Panc1 (cell line): ENCODE measurements at regions not wholly inside any gene's neighbourhood (a gene's known extent, or its start where the extent isn't known, plus 50 kb on each side); places are given as distances from the start of the nearest gene placed in this dataset.

Source experiments
- ATAC-seq: fragments of 200-7000 bp; cut with Tn5 transposase; 2 replicates; pipeline ENCODE4 v1.9.1; 2020; ENCODE audit warnings: mild to moderate bottlenecking, moderate library complexity
- BruUV-seq: library from RNA; stranded (reverse); fragments of 400-500 nt; replicated peaks from 2 replicates; lab custom pipeline; 2021; lab: Mats Ljungman, UMichigan
- CTCF ChIA-PET: fragments of 300-600 bp; sonication (Branson Sonifier 250); formaldehyde crosslinking; loops from one replicate; lab custom pipeline; 2022; ENCODE audit warnings: antibody characterized with exemption; lab: Charles Lee
- POLR2A ChIA-PET: fragments of 300-600 bp; sonication (Branson Sonifier 250); formaldehyde crosslinking; loops from one replicate; lab custom pipeline; 2022; ENCODE audit warnings: antibody characterized with exemption; lab: Charles Lee
- DNase-seq: peaks from one replicate; pipeline ENCODE4 v3.0.0-alpha.2; 2010; ENCODE audit warnings: low read depth, low spot score
- H3K27ac ChIP-seq: 2 replicates; pipeline ENCODE4 v1.5.1; 2011; ENCODE audit warnings: mild to moderate bottlenecking, low read length, inconsistent platforms
- H3K27me3 ChIP-seq: fragments of 200-500 bp; sonication (Bioruptor generic); 2 replicates; pipeline ENCODE4 v1.6.0; 2014; ENCODE audit warnings: low read length, inconsistent platforms; ENCODE audit not compliant: control insufficient read depth, insufficient read depth
- H3K36me3 ChIP-seq: fragments of 200-500 bp; sonication (Bioruptor generic); 2 replicates; pipeline ENCODE4 v1.5.1; 2014; ENCODE audit warnings: inconsistent platforms, mild to moderate bottlenecking, low read length, moderate library complexity; ENCODE audit not compliant: control insufficient read depth, insufficient read depth
- H3K4me1 ChIP-seq: 2 replicates; pipeline ENCODE4 v1.5.1; 2011; ENCODE audit warnings: inconsistent platforms, mild to moderate bottlenecking, low read length, moderate library complexity; ENCODE audit not compliant: control insufficient read depth, insufficient read depth
- H3K4me3 ChIP-seq, 2 experiments: 2 replicates each; pipeline ENCODE4 v1.5.1; 2011 to 2012; ENCODE audit warnings: low read depth in 2 of 2, low read length in 2 of 2, mild to moderate bottlenecking in 2 of 2, inconsistent platforms in 1 of 2, moderate library complexity in 1 of 2
- H3K9me3 ChIP-seq: fragments of 200-500 bp; sonication (Bioruptor generic); 2 replicates; pipeline ENCODE4 v1.5.1; 2014; ENCODE audit warnings: low read depth, mild to moderate bottlenecking, inconsistent platforms, low read length, moderate library complexity; ENCODE audit not compliant: control insufficient read depth, insufficient read depth
- CTCF ChIP-seq: fragments of 450-650 bp; IDR thresholded peaks from 2 replicates; pipeline ENCODE4 v1.5.1; 2017; ENCODE audit warnings: mild to moderate bottlenecking
- POLR2AphosphoS5 ChIP-seq: IDR thresholded peaks from 2 replicates; pipeline ENCODE4 v1.6.1; 2012; ENCODE audit warnings: mild to moderate bottlenecking, low read depth, low read length, moderate library complexity
- REST ChIP-seq, 2 experiments: IDR thresholded peaks; 2 replicates each; pipeline ENCODE4 v1.6.1; 2011 to 2012; ENCODE audit warnings: low read depth in 2 of 2, control low read depth in 1 of 2, low read length in 1 of 2, mild to moderate bottlenecking in 1 of 2, moderate library complexity in 1 of 2; ENCODE audit not compliant: insufficient read depth in 1 of 2
- SIN3A ChIP-seq: IDR thresholded peaks from 2 replicates; pipeline ENCODE4 v1.6.1; 2012; ENCODE audit warnings: low read depth, mild to moderate bottlenecking, low read length, moderate library complexity, borderline replicate concordance; ENCODE audit not compliant: insufficient read depth
- TCF7L2 ChIP-seq: IDR thresholded peaks from 2 replicates; pipeline ENCODE4 v1.6.1; 2011; ENCODE audit warnings: mild to moderate bottlenecking, low read depth, low read length, inconsistent platforms
- in situ Hi-C: cut with HindIII; loops from 2 replicates; pipeline ENCODE4 v1.10.0; 2016; ENCODE audit warnings: low sequenced_read_pairs, low pct_unique_long_range_greater_than_20kb
- intact Hi-C: fragments of 100-400 bp; cut with micrococcal nuclease; formaldehyde crosslinking; loops from one replicate; pipeline ENCODE4 v1.10.0; 2022; ENCODE audit not compliant: unreplicated experiment

GRCh38 chr3:135864060-135864459 lies 101.5 kb upstream of the PPP2R3A start:
- ChIA-PET POLR2A (no interaction called here), CTCF (no interaction called here)
- ATAC-seq (no peak), DNase-seq (no peak)
- H3K4me1 ChIP-seq: no peaks in the 10 kb centered on the region
- H3K27me3 ChIP-seq: no peaks in the 10 kb centered on the region
- intact Hi-C loops (no loop called here), in situ Hi-C loops (no loop called here)
- no TSS peak for BruUV-seq
- H3K27ac ChIP-seq: no peak overlapping the region
- H3K36me3 ChIP-seq: no peaks in the 10 kb centered on the region
- no peaks in the 10 kb centered on the region for H3K9me3 ChIP-seq
- H3K4me3 ChIP-seq: no peak overlapping the region
- TF ChIP-seq TCF7L2: no peak
- TF ChIP-seq POLR2AphosphoS5: no peak
- no peak for TF ChIP-seq SIN3A
- no peak for TF ChIP-seq REST (IDR thresholded peaks at IDR 0.05; ENCODE audit: insufficient read depth in 1 of 2, low read depth in 2 of 2, low read length in 1 of 2)
- TF ChIP-seq CTCF: no peak

DNA sequence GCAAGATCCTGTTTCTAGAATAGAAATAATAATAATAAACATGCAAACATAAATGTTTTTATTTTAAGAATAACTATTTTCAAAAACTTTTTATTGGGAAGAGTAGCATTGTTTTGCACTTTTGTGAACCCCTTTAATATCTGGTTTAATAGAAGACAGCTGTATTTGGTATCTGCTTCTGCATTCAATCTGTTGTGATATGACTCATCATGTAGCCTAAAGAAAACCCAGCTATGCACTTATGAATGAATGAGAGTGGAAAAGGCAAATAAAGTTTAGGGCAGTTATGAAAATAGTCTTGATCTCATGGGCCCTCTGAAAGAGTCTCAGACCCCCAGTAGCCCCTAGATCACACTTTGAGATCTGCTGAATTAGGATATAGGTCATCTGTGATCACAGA lies 100.4 kb upstream of the PPP2R3A start:
- POLR2A ChIA-PET: no interaction called here
- no peak for TF ChIP-seq REST (IDR thresholded peaks at IDR 0.05; ENCODE audit: insufficient read depth in 1 of 2, low read depth in 2 of 2, low read length in 1 of 2)
- no TSS peak for BruUV-seq

More for the DNA sequence above, 100.4 kb upstream of the PPP2R3A start:
- no peak for ATAC-seq
- Histone ChIP-seq H3K27ac (no peak overlapping the region), H3K4me3 (no peak overlapping the region), H3K9me3 (no peaks in the 10 kb centered on the region), H3K27me3 (no peaks in the 10 kb centered on the region), H3K4me1 (no peaks in the 10 kb centered on the region), H3K36me3 (no peaks in the 10 kb centered on the region)
- in situ Hi-C loops (no loop called here), intact Hi-C loops (no loop called here)
- CTCF ChIA-PET: no interaction called here
- DNase-seq: no peak
